D341Med (cell line): ENCODE measurements at regions not wholly inside any gene's neighbourhood (a gene's known extent, or its start where the extent isn't known, plus 50 kb on each side); places are given as distances from the start of the nearest gene placed in this dataset.

Experiments
- DNase-seq: peaks from one replicate; pipeline ENCODE4 v3.0.0; 2012; ENCODE audit warnings: low spot score

GRCh38 chr3:53949541-53949940, 57.9 kb upstream of the SELENOK start:
- DNase-seq, result no peak

- DNase-seq, result no peak
Observed at GRCh38 chr3:53948174-53948573, 56.5 kb upstream of the SELENOK start.

GRCh38 chr3:53944028-53944427, 52.4 kb upstream of the SELENOK start:
- no peak for DNase-seq

- DNase-seq, result peak; percentile 46
Observed at GRCh38 chr3:53941950-53942349, 50.3 kb upstream of the SELENOK start.
